ENCODE measurements at regions not wholly inside any gene's neighbourhood (a gene's known extent, or its start where the extent isn't known, plus 50 kb on each side); places are given as distances from the start of the nearest gene placed in this dataset.
"Not testable (repeated sequence)": the region's sequence is repeated elsewhere in the genome, so short reads cannot be mapped to it uniquely, and the experiment has no call there.

DNA sequence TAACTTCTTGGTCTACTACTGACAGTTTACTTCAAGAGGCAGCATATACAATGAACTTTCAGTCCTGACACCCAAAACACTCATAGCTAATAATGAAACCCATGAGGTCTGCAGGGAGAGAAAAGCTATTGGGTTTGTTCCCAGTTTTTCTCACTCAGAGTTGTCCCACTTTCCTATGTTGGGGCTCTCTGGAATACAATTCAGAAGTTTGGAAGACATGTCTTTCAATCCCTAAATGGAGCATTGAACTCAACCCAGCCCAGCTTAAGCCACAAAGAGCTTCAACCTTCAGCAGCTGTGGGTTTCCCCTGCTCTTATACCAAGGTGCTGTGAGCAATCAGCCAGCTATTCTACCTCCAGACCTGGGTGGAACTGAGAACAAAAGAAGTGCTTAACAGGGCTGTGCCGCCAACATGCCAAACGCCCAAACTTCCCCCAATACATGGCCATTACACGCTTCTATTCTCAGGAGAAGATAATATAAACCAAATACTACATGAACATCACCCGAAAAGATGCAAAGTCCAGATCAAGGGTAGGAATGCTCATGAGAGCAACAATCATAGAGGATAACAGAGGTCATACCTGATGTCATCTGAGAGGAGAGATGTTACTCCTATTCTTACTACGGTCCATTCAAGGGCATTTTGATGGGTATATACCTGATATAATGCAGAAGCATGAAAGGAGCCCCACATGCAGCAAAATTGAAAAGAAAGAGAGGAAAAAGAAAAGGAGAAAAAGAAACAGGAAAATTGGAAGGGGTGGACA, 131.2 kb upstream of the TGFBR2 start:
- DNase-seq = no peak

DNA sequence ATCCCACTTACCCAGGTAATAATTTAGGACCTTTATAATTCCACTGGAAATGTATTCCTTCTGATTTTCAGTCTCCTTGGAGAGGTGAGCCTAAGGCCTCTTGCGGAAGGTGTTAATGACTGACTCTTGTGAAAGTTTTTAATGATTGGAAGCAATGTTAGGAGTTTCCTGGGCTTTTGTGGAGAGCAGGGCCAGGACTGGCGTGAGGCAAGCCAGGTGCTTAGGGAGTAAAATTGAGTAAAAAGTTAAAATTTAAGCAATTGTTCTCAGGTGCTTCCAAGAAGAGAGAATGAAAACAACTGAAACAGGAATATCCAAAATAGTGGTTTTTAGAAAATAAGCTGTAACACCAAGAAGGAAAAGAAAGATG, 130.6 kb upstream of the TGFBR2 start:
- DNase-seq = no peak

GRCh38 chr3:30476368-30477084, 129.9 kb upstream of the TGFBR2 start:
- DNase-seq = no peak

GRCh38 chr3:30477149-30477921, 129.1 kb upstream of the TGFBR2 start:
- no peak for DNase-seq

DNA sequence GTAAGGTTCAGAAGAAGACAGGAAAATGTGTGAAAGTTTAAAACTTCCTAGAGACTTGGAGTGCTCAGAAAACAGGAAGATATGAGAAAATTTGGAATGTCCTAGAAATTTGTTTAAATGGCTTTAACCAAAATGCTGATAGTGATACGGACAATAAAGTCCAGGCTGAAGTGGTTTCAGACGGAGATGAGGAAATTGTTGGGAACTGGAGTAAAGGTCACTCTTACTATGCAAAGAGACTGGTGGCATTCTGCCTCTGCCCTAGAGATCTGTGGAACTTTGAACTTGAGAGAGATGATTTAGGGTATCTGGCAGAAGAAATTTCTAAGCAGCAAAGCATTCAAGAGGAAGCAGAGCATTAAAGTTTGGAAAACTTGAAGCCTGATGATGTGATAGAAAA, 126.7 kb upstream of the TGFBR2 start:
- DNase-seq = not testable (repeated sequence)

DNA sequence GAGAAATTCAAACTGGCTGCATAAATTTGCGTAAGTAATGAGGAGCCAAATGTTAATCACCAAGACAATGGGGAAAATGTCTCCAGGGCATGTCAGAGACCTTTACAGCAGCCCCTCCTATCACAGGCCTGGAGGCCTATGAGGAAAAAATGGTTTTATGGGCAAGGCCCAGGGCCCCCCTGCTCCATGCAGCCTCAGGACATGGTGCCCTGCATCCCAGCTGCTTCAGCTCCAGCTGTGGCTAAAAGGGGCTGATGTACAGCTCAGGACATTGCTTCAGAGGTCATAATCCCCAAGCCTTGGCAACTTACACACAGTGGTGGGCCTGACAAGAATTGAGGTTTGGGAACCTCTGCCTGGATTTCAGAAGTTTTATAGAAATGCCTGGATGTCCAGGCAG, 126.2 kb upstream of the TGFBR2 start:
- not testable (repeated sequence) for DNase-seq

- no peak for DNase-seq
These were observed 125.8 kb upstream of the TGFBR2 start for GRCh38 chr3:30480587-30480986.

DNA sequence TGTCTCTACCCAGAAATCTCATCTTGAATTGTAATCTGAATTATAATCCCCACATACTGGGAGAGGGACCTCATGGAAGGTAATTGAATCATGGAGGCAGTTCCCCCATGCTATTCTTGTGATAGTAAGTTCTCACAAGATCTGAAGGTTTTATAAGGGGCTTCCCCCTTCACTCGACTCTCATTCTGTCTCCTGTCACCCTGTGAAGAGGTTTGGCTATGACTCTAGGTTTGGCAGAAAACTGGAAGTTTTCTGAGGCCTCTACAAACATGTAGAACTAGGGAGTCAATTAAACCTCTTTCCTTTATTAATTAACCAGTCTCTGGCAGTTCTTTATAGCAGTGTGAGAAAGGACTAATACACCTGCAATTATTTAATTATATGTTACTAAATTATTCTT, 125.2 kb upstream of the TGFBR2 start:
- no peak for DNase-seq

GRCh38 chr3:30484229-30484628, 122.2 kb upstream of the TGFBR2 start:
- DNase-seq = not testable (repeated sequence)

- no peak for DNase-seq
These were observed 120.0 kb upstream of the TGFBR2 start for GRCh38 chr3:30486368-30486767.

DNA sequence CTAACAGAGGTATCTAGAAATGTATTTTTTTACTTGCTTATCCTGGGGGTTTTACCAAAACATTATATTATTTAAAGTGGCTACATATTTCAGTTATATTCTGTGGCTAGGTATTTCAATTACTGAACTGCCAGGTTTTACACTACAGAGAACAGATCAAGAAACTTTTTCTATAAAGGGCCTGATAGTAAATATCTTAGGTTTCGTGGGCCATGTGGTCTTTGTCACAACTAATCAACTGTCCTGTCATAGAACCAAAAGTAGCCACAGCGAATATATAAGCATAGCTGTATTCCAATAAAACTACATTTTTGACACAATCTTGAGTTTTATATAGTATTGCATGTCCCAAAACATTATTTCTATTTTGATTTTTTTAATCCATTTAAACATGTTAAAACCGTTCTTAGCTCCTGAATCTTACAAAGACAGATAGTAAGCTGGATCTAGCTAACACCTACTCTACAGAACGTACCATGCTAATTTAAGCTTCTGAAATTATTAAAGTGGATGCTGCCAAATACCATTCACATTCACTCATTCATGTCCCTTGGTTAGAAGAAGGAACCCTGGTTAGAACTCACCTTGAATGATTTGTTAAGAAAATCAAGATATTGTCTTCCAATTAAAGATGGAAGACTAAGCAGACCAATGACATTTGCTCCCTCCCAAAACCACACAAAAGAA, 118.2 kb upstream of the TGFBR2 start:
- no peak for DNase-seq

DNA sequence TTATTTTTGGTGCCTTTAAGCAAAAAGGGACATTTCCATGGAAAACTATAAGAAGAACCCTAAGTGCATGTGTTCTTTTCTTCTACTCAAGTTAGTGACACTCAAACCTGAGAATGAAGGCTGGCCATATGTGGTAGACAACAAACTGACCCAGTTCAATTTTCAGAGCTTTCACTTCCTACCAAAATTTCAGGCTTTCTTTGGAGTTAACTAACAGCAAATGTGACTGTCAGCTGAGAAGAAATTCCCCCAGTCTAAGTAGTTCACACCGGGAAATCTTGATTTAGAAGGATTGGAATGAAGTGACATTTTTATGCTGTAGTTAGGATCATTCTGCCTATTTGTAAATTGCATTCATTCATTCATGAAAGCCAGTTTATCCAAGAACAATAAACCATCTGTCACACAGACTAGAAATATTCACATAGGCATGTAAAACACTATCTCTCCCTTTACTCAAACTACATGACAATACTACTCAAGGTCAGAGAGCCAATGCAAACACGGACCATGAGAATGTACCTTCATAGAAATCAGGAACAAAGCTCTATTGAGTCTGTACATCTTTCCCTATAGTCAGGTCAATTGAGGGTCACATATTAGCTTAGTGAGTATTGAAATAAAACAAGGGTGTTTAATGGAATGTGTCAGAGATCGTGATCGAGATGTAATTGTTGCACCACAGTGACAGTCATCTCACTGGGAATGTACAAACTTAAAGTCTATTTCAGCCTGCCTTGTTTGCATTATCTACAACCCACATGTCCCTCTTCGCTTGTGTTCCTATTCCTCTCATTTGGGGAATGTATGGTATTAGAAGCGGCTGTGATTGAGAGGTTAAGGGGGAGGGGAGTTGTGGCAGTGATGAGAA, 113.8 kb upstream of the TGFBR2 start:
- no peak for DNase-seq

DNA sequence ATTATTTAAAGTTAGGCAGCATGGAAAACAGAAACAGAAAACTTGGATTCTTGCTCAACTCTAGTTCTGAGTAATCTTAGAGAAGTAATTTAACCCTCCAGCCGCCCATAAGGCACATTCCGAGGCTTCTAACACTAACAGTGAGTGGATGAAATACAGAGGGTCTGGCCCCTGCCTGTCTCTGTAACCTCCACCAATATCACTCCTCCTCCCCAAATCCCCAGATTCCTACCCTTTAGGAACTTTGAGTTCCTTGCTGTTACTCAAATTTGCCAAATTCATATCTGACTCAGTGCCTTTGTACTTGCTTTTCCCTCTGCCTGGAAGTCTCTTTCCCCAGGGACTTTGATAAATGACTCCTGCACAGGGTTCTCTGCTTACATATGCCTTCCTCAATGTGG, 112.5 kb upstream of the TGFBR2 start:
- DNase-seq = no peak

- DNase-seq = no peak
These were observed 111.0 kb upstream of the TGFBR2 start for GRCh38 chr3:30495172-30496065.

GRCh38 chr3:30496066-30496966, 110.1 kb upstream of the TGFBR2 start:
- DNase-seq = no peak

GRCh38 chr3:30498587-30498967, 107.8 kb upstream of the TGFBR2 start:
- DNase-seq = no peak

DNA sequence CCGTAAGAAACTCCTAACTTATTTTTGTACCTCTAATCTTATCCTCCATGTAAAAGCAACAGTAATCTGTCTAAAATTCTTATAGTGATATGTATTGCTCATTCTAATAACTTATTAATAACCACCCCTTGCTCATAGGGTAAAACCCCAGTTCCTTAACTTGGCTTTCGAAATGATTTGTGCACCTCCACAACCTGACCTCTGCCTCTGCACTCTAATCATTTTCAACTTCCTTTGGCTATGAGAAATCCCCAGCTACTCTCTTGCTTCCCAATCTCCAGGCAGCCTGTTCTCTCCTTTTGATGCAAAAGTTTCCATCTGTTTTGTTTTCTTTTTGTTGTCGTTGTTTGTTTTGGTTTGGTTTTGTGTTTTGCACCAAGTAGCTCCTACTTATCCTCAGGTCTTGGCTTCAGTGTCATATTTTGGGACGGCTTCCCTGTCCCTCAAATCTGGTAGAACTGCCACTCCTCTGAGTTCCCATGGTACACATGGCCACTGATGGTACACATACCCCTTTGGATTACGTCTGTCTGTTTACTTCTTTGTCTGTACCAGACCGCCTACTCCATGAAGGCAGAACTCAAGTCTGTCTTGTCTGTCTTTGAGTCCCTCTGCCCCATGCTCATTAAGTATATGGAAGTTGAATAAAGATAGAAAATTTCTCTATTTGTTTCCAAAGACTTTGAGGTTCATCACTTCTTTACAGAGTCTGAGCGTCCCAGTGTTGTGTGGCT, 105.6 kb upstream of the TGFBR2 start:
- DNase-seq = no peak

DNA sequence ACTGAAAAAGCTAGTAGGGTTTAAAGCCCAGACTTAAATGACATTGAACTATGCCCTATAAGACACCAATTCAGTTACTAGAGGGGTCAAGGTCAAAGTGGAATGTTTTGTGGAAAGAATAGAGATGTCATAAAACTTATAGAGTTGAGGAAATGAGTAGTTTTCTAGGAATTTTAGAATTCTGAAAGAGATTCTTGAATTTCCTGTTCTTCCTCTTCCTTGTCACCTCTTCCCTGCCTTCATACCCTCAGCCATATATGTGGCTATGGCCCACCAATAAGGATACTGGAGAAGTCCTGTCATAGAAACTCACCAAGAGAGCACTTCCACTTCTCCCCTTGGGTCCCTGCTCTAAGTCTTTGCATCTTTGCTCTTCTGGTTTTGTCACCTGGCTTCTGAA, 104.9 kb upstream of the TGFBR2 start:
- DNase-seq = no peak

- no peak for DNase-seq
These were observed 104.2 kb upstream of the TGFBR2 start for GRCh38 chr3:30502051-30502741.
